Lung microvascular endothelial cell (primary cell): ENCODE measurements at regions not wholly inside any gene's neighbourhood (a gene's known extent, or its start where the extent isn't known, plus 50 kb on each side); places are given as distances from the start of the nearest gene placed in this dataset.
"Not testable (repeated sequence)": the region's sequence is repeated elsewhere in the genome, so short reads cannot be mapped to it uniquely, and the experiment has no call there.

Source experiments
- DNase-seq, 2 donors: peaks; one replicate each; pipeline versions ENCODE4 v3.0.0 to v3.0.0-alpha.2; 2010; ENCODE audit warnings: low read depth in 2 of 2

- DNase-seq = peak in 1 of 2 donors; percentile 8
These were observed 384.6 kb upstream of the CD180 start for GRCh38 chr5:67581203-67581602.

DNA sequence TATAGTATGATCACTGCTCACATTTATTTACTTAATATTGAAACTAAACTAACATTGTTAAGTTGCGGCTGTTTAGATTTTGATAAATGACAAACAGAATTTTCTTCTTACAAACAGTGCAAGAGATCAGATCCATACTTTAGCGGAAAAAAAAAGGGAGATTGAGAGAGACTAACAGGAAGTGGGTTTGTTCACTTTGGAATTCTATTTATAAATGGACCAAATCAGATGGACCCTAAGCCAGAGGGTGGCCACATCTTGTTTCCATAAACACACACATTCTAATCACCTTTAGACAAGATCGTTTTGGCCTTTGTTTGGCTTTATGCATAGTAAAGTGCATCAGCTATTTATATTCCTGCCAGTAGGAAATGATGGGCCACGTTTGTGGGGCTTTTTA lies 381.4 kb upstream of the CD180 start:
- DNase-seq = peak in 1 of 2 donors; percentile 1

- no peak for DNase-seq
These were observed 380.8 kb upstream of the CD180 start for GRCh38 chr5:67577424-67577823.

DNA sequence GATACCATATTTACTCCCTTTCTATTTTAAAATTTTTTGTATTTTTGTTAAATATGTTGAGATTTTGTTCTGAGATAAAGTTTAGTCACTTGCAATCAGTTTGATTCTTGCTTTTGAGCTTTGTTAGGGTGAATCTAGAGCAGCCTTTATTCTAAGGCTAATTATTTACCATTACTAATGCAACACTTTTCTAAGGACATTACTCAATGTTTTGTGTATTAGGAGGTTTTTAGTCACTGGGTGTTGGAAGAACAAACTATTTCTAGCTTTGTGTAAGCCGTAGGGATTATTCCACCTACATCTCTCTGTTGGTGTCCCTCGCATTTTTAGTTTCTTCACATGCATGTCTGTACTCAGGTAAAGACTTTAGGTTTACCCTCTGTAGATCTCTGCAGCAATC lies 379.5 kb upstream of the CD180 start:
- no peak for DNase-seq

DNA sequence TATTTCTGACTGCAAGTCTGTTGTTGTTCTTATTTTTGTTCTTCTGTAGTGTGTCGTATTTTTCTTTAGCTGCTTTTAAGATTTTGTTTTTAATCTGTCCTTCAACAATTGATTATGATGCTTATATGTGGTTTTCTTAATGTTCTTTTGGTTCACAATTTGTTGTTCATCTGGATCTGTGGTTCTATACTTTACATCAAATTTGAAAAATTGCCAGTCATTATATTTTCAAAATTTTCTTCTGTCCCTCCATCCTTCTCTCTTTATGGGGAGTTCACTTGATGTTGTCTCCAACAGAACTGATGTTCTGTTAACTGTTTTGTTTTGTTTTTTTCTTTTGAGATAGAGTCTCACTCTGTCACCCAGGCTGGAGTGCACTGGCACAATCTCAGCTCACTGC lies 378.5 kb upstream of the CD180 start:
- DNase-seq = no peak

- no peak for DNase-seq
These were observed 364.7 kb upstream of the CD180 start for GRCh38 chr5:67561151-67561932.

DNA sequence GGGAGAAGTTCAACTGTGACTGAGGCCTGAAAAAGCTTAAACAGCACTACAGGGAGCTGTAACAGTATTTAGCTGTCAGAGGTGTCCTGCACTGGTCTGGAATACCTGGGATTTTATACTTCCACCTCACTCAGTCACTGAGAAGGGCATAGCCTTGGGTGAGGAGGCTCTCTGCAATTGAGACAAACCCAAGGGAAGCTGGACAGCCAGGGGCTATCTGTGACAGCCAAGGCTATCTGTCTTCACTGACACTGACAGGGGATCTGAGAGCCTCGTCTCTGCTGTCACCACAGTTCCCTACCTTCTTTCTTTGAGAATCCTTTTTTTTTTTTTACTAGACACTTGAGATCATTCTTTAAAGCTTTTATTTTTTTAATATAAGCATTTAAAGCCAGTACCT lies 356.2 kb upstream of the CD180 start:
- DNase-seq = no peak

DNA sequence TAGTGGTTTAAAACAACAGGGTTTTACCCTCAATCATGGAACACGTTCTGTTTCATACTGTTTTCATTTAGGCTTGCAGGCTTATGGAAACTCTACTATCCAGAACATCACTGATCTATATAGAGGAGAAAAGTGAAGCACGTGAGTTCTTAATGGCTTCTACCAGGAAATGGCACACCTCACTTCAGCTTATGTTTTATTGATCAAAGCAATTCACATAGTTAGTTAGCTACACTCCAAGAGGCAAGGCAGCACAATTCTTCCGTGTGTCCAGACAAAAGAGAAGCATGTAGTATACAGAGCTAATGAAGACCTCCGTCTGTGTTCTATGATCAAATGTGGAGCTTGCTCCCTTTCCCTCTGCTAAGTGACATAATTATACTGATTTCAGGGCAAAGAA lies 353.3 kb upstream of the CD180 start:
- DNase-seq = no peak

DNA sequence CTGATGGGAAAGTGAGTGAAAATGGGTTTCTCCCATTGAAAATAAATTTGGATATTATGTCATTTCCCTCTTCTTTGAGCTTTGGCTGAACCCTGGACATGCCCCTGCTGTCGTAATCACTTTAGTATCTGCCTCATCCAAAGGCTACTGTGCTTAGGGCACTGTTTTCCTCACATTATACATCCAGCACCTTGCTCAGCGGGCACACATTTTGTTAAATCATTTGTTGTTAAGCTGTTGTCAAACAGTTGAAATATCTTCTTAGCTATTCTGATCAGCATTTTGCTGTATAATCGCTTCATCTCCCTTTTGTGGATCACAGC lies 352.7 kb upstream of the CD180 start:
- peak in 1 of 2 donors; percentile 19 for DNase-seq

DNA sequence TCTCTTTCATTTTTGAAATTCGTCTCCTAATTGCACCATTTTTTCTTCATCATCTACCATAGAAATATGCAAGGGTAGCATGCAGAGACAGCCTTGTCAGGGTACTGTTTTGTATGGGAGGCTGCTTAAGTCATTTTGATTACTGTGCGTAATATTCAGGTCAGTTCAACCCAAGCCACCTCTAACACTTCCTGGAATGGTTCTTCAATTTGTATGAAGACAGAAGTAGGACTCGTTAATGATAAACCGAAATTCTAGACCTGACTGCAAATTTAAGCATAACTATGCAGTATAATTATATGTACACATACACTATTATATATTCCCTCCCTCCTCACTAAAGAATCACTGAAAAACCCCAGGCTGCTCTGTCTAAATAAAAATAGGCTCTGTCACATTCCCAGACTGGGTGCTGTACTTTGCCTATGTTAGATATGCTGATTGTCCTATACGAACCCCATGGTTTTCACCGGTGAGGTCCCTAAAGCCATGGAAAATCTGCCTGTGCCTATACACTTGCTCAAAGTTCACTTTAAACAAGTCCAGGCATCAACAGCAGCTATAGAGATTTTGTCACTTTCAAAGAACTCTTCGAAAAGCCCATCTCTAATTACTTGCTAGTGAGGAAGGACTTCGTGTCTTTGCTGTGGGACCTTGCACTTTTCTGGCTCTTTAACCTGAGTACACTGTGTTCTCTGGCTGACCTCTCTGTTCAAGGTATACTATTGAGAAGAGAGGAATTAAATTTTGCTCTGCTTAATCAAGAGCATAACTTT lies 352.1 kb upstream of the CD180 start:
- DNase-seq = no peak

GRCh38 chr5:67547682-67548081 lies 351.1 kb upstream of the CD180 start:
- no peak for DNase-seq

DNA sequence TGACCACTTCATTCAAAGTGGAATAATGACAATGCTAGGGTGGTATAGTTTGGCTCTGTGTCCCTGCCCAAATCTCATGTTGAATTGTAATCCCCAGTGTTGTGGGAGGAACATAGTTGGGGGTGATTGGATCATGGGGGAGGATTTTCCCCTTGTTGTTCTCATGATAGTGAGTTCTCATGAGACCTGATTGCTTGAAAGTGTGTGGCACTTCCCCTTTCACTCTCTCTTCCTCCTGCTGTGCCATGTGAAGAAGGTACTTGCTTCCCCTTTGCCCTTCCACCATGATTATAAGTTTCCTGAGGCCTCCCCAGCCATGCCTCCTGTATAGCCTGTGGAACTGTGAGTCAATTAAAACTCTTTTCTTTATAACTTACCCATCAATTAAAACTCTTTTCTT lies 348.3 kb upstream of the CD180 start:
- DNase-seq = not testable (repeated sequence)

DNA sequence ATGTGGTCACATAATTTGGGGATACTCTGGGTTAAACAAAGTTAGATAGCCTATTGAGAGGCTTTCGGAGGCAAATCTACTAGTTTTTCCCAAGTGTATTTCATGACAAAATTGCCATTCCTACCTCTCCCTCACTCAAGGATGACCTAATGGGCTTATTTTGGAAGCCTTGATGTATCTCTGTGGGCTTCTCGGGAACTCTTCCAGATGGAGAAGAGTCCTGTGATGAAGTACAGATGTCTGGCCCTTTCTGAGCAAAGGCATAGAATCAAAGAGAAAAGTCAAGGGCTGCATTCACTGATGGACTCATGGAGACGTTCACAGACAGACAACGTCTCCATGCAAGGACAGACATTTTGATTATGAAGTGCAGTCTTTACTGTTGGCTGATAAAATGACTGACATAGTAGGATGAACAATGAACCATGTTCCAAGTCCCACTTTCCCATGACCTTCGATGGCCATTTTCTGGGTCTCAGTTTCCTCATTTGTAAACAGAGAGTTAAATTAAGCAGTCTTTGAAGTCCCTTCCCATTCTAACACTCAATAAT lies 347.2 kb upstream of the CD180 start:
- no peak for DNase-seq

GRCh38 chr5:67542479-67542878 lies 345.9 kb upstream of the CD180 start:
- DNase-seq = peak in 1 of 2 donors; percentile 9

- DNase-seq = no peak
These were observed 345.3 kb upstream of the CD180 start for GRCh38 chr5:67541875-67542274.

GRCh38 chr5:67538855-67539506 lies 342.4 kb upstream of the CD180 start:
- DNase-seq = no peak

DNA sequence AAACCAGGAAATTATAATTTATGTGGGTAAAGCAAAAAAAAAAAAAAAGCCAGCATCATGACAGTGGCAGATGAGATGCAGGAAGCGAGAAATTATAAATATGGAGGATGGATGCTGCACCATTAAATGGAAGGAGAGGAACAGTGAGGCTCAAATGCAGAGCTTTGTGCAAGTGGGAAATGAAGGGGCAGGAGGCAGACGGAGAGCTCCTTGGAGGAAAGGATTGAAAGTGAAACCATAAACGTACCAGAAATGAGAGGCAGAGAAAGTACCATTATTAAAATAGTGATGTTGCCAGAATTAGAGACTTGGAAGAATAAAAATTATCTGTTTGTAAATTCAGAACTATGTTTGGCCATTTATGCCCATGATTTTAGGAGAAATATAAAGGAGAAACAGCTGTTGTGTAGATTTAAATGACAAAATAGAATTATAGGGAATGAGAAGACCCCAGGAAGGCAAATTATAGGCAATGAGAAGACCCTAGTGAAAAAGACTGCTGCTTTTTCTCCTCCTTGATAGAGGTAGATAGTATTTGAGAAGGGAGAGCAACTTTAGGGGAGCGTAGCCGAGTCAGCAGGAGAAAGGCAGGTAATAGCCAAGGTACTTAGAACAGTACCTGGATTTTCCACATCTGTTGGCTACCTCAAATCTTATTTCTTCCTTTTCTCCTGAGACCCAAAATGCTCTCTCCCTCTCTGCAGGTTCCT lies 341.0 kb upstream of the CD180 start:
- peak in 1 of 2 donors; percentile 16 for DNase-seq

GRCh38 chr5:67536866-67537265 lies 340.3 kb upstream of the CD180 start:
- DNase-seq = peak in 1 of 2 donors; percentile 2

DNA sequence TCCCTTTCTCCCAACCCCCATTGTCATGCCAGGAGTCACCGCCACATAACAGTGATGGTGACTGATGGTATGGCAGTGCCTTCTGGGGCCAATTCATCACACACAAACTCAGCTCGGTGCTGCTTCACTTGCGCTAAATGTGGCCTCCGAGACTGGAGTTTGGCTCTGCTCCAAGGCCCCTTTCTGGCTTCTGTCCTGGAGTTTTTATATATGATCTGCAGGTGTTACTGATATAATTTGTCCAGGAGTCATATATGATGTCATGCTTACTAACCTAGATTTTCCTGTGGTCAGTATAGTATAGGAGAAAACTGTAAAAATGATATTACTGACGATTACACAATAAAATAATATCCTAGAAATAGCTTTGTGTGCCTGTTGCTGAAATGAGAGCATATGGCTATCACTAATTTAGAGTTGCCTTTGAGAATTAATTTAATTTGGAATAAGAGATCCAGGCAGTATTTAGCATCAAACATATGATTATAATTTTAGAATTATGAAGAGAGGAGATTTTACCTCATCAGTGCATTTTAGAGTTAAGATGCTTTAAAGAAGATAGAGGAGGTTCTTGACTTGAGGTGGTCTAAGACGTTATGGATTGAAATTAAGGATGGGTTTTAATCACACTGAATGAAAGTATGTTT lies 334.1 kb upstream of the CD180 start:
- no peak for DNase-seq

GRCh38 chr5:67528953-67529352 lies 332.4 kb upstream of the CD180 start:
- DNase-seq = no peak

- DNase-seq = no peak
These were observed 330.2 kb upstream of the CD180 start for GRCh38 chr5:67526793-67527192.
